Duodenal mucosa (tissue), 2 donors: ENCODE measurements at regions not wholly inside any gene's neighbourhood (a gene's known extent, or its start where the extent isn't known, plus 50 kb on each side); places are given as distances from the start of the nearest gene placed in this dataset.

ENCODE experiments used
- H3K27ac ChIP-seq: one replicate; pipeline ENCODE4 v1.7.0; 2013; ENCODE audit warnings: low read depth, low read length
- H3K27me3 ChIP-seq, 2 donors: one replicate each; pipeline ENCODE4 v1.7.0; 2013; ENCODE audit warnings: low read length in 2 of 2, control low read depth in 1 of 2; ENCODE audit not compliant: insufficient read depth in 2 of 2, control insufficient read depth in 1 of 2
- H3K36me3 ChIP-seq, 2 donors: one replicate each; pipeline ENCODE4 v1.7.0; 2013; ENCODE audit warnings: low read length in 2 of 2, control low read depth in 1 of 2; ENCODE audit not compliant: insufficient read depth in 2 of 2, control insufficient read depth in 1 of 2
- H3K4me1 ChIP-seq, 2 donors: one replicate each; pipeline ENCODE4 v1.7.0; 2013; ENCODE audit warnings: low read length in 2 of 2, control low read depth in 1 of 2; ENCODE audit not compliant: insufficient read depth in 2 of 2, control insufficient read depth in 1 of 2
- H3K4me3 ChIP-seq, 2 donors: one replicate each; pipeline ENCODE4 v1.7.0; 2013; ENCODE audit warnings: low read length in 2 of 2, low read depth in 1 of 2
- H3K9ac ChIP-seq, 2 donors: one replicate each; pipeline ENCODE4 v1.7.0; 2013; ENCODE audit warnings: low read length in 2 of 2, low read depth in 1 of 2
- H3K9me3 ChIP-seq, 2 donors: one replicate each; pipeline ENCODE4 v1.7.0; 2013; ENCODE audit warnings: low read length in 2 of 2, control low read depth in 1 of 2; ENCODE audit not compliant: control insufficient read depth in 1 of 2

- Histone ChIP-seq H3K27ac (no peak overlapping the region), H3K9me3 (no peaks in the 10 kb centered on the region), H3K27me3 (no peaks in the 10 kb centered on the region)
These were observed 266.6 kb upstream of the CAMK1G start for GRCh38 chr1:209316929-209317328.

GRCh38 chr1:209318181-209319056, 265.1 kb upstream of the CAMK1G start:
- Histone ChIP-seq H3K9me3 (no peaks in the 10 kb centered on the region), H3K36me3 (no peaks in the 10 kb centered on the region), H3K27ac (no peak overlapping the region), H3K9ac (no peak overlapping the region), H3K4me3 (no peak overlapping the region), H3K4me1 (no peaks in the 10 kb centered on the region), H3K27me3 (no peaks in the 10 kb centered on the region)

More at GRCh38 chr1:209316929-209317328, 266.6 kb upstream of the CAMK1G start:
- H3K36me3 ChIP-seq: no peaks in the 10 kb centered on the region
- no peaks in the 10 kb centered on the region for H3K4me1 ChIP-seq
- H3K4me3 ChIP-seq: no peak overlapping the region
- H3K9ac ChIP-seq: no peak overlapping the region

- Histone ChIP-seq H3K27ac (no peak overlapping the region), H3K27me3 (no peaks in the 10 kb centered on the region), H3K4me3 (no peak overlapping the region), H3K9me3 (no peaks in the 10 kb centered on the region), H3K4me1 (no peaks in the 10 kb centered on the region), H3K9ac (no peak overlapping the region), H3K36me3 (no peaks in the 10 kb centered on the region)
These were observed 264.5 kb upstream of the CAMK1G start for GRCh38 chr1:209319057-209319432.

GRCh38 chr1:209319549-209319948, 264.0 kb upstream of the CAMK1G start:
- H3K27ac ChIP-seq: no peak overlapping the region
- no peaks in the 10 kb centered on the region for H3K27me3 ChIP-seq
- no peaks in the 10 kb centered on the region for H3K9me3 ChIP-seq
- H3K36me3 ChIP-seq: no peaks in the 10 kb centered on the region
- no peaks in the 10 kb centered on the region for H3K4me1 ChIP-seq
- H3K9ac ChIP-seq: no peak overlapping the region
- no peak overlapping the region for H3K4me3 ChIP-seq

- no peaks in the 10 kb centered on the region for H3K27me3 ChIP-seq
- H3K9me3 ChIP-seq: no peaks in the 10 kb centered on the region
- no peak overlapping the region for H3K27ac ChIP-seq
- no peaks in the 10 kb centered on the region for H3K4me1 ChIP-seq
- no peak overlapping the region for H3K4me3 ChIP-seq
- H3K9ac ChIP-seq: no peak overlapping the region
- no peaks in the 10 kb centered on the region for H3K36me3 ChIP-seq
These were observed 259.8 kb upstream of the CAMK1G start for GRCh38 chr1:209323743-209324142.

- H3K4me3 ChIP-seq: no peak overlapping the region
- H3K27ac ChIP-seq: no peak overlapping the region
- H3K27me3 ChIP-seq: no peaks in the 10 kb centered on the region
- no peak overlapping the region for H3K9ac ChIP-seq
- no peaks in the 10 kb centered on the region for H3K4me1 ChIP-seq
- no peaks in the 10 kb centered on the region for H3K36me3 ChIP-seq
- no peaks in the 10 kb centered on the region for H3K9me3 ChIP-seq
These were observed 258.3 kb upstream of the CAMK1G start for GRCh38 chr1:209324901-209325871.

- Histone ChIP-seq H3K9ac (no peak overlapping the region), H3K4me3 (no peak overlapping the region), H3K4me1 (no peaks in the 10 kb centered on the region), H3K27ac (no peak overlapping the region), H3K36me3 (no peaks in the 10 kb centered on the region), H3K9me3 (no peaks in the 10 kb centered on the region), H3K27me3 (no peaks in the 10 kb centered on the region)
These were observed 257.4 kb upstream of the CAMK1G start for GRCh38 chr1:209326076-209326475.

- no peak overlapping the region for H3K27ac ChIP-seq
- H3K9me3 ChIP-seq: no peaks in the 10 kb centered on the region
- H3K9ac ChIP-seq: no peak overlapping the region
These were observed 256.7 kb upstream of the CAMK1G start for GRCh38 chr1:209326831-209327230.

GRCh38 chr1:209328196-209328595, 255.3 kb upstream of the CAMK1G start:
- H3K9me3 ChIP-seq: no peaks in the 10 kb centered on the region
- H3K9ac ChIP-seq: no peak overlapping the region
- no peak overlapping the region for H3K4me3 ChIP-seq
- H3K4me1 ChIP-seq: no peaks in the 10 kb centered on the region
- H3K27ac ChIP-seq: no peak overlapping the region
- H3K36me3 ChIP-seq: no peaks in the 10 kb centered on the region
- no peaks in the 10 kb centered on the region for H3K27me3 ChIP-seq

More at GRCh38 chr1:209326831-209327230, 256.7 kb upstream of the CAMK1G start:
- Histone ChIP-seq H3K27me3 (no peaks in the 10 kb centered on the region), H3K4me3 (no peak overlapping the region), H3K36me3 (no peaks in the 10 kb centered on the region), H3K4me1 (no peaks in the 10 kb centered on the region)

- Histone ChIP-seq H3K36me3 (no peaks in the 10 kb centered on the region), H3K27me3 (no peaks in the 10 kb centered on the region), H3K4me3 (no peak overlapping the region), H3K9me3 (no peaks in the 10 kb centered on the region), H3K4me1 (no peaks in the 10 kb centered on the region), H3K9ac (no peak overlapping the region), H3K27ac (no peak overlapping the region)
These were observed 248.3 kb upstream of the CAMK1G start for GRCh38 chr1:209335178-209335577.
